AG09319 (cell line): ENCODE measurements at regions not wholly inside any gene's neighbourhood (a gene's known extent, or its start where the extent isn't known, plus 50 kb on each side); places are given as distances from the start of the nearest gene placed in this dataset.
A peak's percentile ranks its signal among the peaks of the same experiment; 100 is the strongest.
"Not testable (repeated sequence)": the region's sequence is repeated elsewhere in the genome, so short reads cannot be mapped to it uniquely, and the experiment has no call there.

Source experiments
- DNase-seq: peaks from one replicate; pipeline ENCODE4 v3.0.0-alpha.2; 2010; ENCODE audit warnings: low read depth; ENCODE audit errors: extremely low read depth
- CTCF ChIP-seq: IDR thresholded peaks from 2 replicates; pipeline ENCODE4 v1.5.1; 2011; ENCODE audit warnings: low read depth, mild to moderate bottlenecking, inconsistent platforms, low read length, moderate library complexity

GRCh38 chr14:44873536-44873935 is 88.2 kb downstream of the KLHL28 start:
- TF ChIP-seq CTCF = no peak
- no peak for DNase-seq

GRCh38 chr14:44866770-44867169 is 95.0 kb downstream of the KLHL28 start:
- no peak for DNase-seq
- no peak for TF ChIP-seq CTCF

DNA sequence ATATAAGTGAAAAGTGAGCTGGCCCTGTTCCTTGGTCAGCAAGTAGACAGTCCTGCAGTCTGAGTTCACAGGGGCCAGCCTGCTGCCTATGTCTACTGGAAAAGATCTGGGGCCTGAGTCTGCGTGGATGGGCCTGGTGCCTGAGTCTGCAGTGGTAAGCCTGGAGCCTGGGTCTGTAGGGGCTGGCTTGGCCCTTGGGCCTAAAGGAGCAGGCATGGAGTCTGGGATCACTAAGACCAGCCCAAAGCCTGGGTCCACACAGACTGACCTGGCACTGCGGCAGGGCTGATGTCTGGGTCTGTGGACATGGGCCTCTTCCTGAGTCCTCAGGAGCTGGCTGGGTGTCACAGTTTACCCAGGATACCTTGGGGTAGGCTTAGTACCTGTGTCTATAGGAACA is 95.4 kb downstream of the KLHL28 start:
- DNase-seq = no peak
- TF ChIP-seq CTCF = no peak

- DNase-seq = no peak
- TF ChIP-seq CTCF = no peak
These were observed 98.5 kb downstream of the KLHL28 start for GRCh38 chr14:44863271-44863670.

GRCh38 chr14:44854114-44854513 is 107.6 kb downstream of the KLHL28 start:
- TF ChIP-seq CTCF = no peak
- DNase-seq = no peak

DNA sequence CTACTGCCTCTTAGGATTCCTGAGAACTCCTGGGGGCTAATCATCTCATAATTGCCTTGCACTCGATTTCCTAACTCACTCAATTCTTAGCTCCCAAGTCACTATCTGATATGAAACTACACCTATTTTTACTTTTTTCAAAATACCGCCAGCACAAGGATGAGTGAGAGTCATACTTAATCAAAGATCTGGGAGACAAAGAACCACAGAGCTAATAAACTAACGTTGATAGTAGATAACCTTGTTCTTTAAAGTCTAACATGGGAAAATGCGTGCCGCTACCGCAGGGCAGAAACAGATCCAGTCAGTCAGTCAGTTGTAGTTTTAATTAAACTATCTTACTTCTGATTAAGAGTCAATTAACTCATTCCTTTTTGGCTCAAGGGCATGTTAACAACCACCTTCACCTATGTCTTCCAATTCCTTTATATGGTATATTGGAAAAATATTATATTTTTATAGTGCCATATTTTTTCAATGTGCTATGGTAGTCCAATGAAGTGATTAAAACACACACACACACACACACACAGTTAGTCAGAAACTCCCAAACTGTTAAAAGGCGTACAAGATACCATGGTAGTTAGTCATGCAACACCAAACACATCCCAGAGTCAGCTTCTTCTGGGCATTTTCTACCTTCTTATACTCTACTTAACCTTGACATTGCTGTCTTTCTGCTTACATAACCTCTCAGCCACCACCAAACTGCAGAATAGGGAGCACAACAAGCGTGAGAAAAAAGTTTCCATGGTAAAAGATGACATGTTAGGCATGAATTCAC is 114.0 kb downstream of the KLHL28 start:
- no peak for DNase-seq
- no peak for TF ChIP-seq CTCF

- TF ChIP-seq CTCF = peak; percentile 93
- peak; percentile 16 for DNase-seq
These were observed 115.4 kb downstream of the KLHL28 start for GRCh38 chr14:44846232-44846824.

GRCh38 chr14:44835928-44836327 is 125.8 kb downstream of the KLHL28 start:
- not testable (repeated sequence) for DNase-seq
